ENCODE measurements at regions not wholly inside any gene's neighbourhood (a gene's known extent, or its start where the extent isn't known, plus 50 kb on each side); places are given as distances from the start of the nearest gene placed in this dataset.

GRCh38 chr15:91431041-91431715 is 331.1 kb downstream of the SV2B start:
- ChIA-PET POLR2A (no interaction called here), SMC1A (ENCODE audit: uncharacterized antibody, unreplicated experiment) (interaction anchor here (1.3 kb wide), 1 partner anchor 8 kb away, joined by 4 read pairs; no protein-coding TSS in a partner anchor), RAD21 (ENCODE audit: unreplicated experiment) (no interaction called here), CTCF (no interaction called here)
- Histone ChIP-seq H3K27me3 (replicated peaks in 1 of 2; ENCODE audit: control insufficient read depth in 2 of 2, insufficient read depth in 2 of 2, low read length in 1 of 2) (no peaks in the 10 kb centered on the region), H3K4me2 (ENCODE audit: control insufficient read depth, insufficient read depth) (no peak overlapping the region), H3K4me1 (ENCODE audit: control insufficient read depth, insufficient read depth, low read length) (no peaks in the 10 kb centered on the region), H3K36me3 (ENCODE audit: control insufficient read depth in 2 of 2, insufficient read depth in 2 of 2, low read length in 1 of 2) (no peaks in the 10 kb centered on the region), H3K9ac (ENCODE audit: control insufficient read depth, insufficient read depth, low read length) (no peak overlapping the region), H3K27ac (ENCODE audit: control insufficient read depth, insufficient read depth) (no peak overlapping the region), H3K79me2 (ENCODE audit: control insufficient read depth, insufficient read depth, low read length) (no peaks in the 10 kb centered on the region), H3K9me3 (replicated peaks; ENCODE audit: control insufficient read depth, insufficient read depth, low read length) (no peaks in the 10 kb centered on the region), H2AFZ (ENCODE audit: control insufficient read depth, low read depth, low read length) (no peak overlapping the region), H3K4me3 (no peak overlapping the region), H4K20me1 (ENCODE audit: control insufficient read depth, insufficient read depth) (no peaks in the 10 kb centered on the region)
- TF ChIP-seq ZSCAN29 (IDR thresholded peaks at IDR 0.05): no peak
- in situ Hi-C loops (cut with MboI): no loop called here
- no TSS peak for BruUV-seq (replicated peaks)
- WGBS (ENCODE audit: insufficient coverage, insufficient replicate concordance, low lambda C conversion rate, missing lambda C conversion rate): 17% methylated on average over 8 of the region's 8 CpGs
- intact Hi-C loops (cut with micrococcal nuclease; ENCODE audit: unreplicated experiment): no loop called here
- DNase-seq (ENCODE audit: low read depth, low spot score): no peak
- no peak for ATAC-seq
- no peak for FAIRE-seq

- no peak overlapping the region for H3K4me3 ChIP-seq
- no peak overlapping the region for H2AFZ ChIP-seq (ENCODE audit: control insufficient read depth, low read depth, low read length)
- no peak overlapping the region for H3K27ac ChIP-seq (ENCODE audit: control insufficient read depth, insufficient read depth)
- BruUV-seq (replicated peaks): no TSS peak
- POLR2A ChIA-PET: no interaction called here
- CTCF ChIA-PET: no interaction called here
- intact Hi-C loops (cut with micrococcal nuclease; ENCODE audit: unreplicated experiment): no loop called here
- ATAC-seq: no peak
- no peaks in the 10 kb centered on the region for H3K4me1 ChIP-seq (ENCODE audit: control insufficient read depth, insufficient read depth, low read length)
- no peak overlapping the region for H3K9ac ChIP-seq (ENCODE audit: control insufficient read depth, insufficient read depth, low read length)
- no peak for DNase-seq (ENCODE audit: low read depth, low spot score)
- H4K20me1 ChIP-seq (ENCODE audit: control insufficient read depth, insufficient read depth): no peaks in the 10 kb centered on the region
- no peaks in the 10 kb centered on the region for H3K27me3 ChIP-seq (replicated peaks in 1 of 2; ENCODE audit: control insufficient read depth in 2 of 2, insufficient read depth in 2 of 2, low read length in 1 of 2)
- H3K4me2 ChIP-seq (ENCODE audit: control insufficient read depth, insufficient read depth): no peak overlapping the region
- RAD21 ChIA-PET (ENCODE audit: unreplicated experiment): no interaction called here
- in situ Hi-C loops (cut with MboI): no loop called here
- H3K79me2 ChIP-seq (ENCODE audit: control insufficient read depth, insufficient read depth, low read length): no peaks in the 10 kb centered on the region
- SMC1A ChIA-PET (ENCODE audit: uncharacterized antibody, unreplicated experiment): interaction anchor here (1.6 kb wide), 1 partner anchor 11 kb away, joined by 4 read pairs; no protein-coding TSS in a partner anchor
- no peak for FAIRE-seq
- 44% methylated on average over 2 of the region's 2 CpGs for WGBS (ENCODE audit: insufficient coverage, insufficient replicate concordance, low lambda C conversion rate, missing lambda C conversion rate)
- no peaks in the 10 kb centered on the region for H3K36me3 ChIP-seq (ENCODE audit: control insufficient read depth in 2 of 2, insufficient read depth in 2 of 2, low read length in 1 of 2)
- H3K9me3 ChIP-seq (replicated peaks; ENCODE audit: control insufficient read depth, insufficient read depth, low read length): no peaks in the 10 kb centered on the region
- TF ChIP-seq CBFB (IDR thresholded peaks at IDR 0.05; ENCODE audit: low read depth) (no peak), CBX5 (IDR thresholded peaks at IDR 0.05; ENCODE audit: low read depth) (no peak), ATF2 (IDR thresholded peaks at IDR 0.05; ENCODE audit: low read length) (no peak), ZNF622 (IDR thresholded peaks at IDR 0.05) (no peak), REST (IDR thresholded peaks at IDR 0.05; ENCODE audit: low read depth, low read length) (no peak), ZBTB40 (IDR thresholded peaks at IDR 0.05; ENCODE audit: borderline replicate concordance) (no peak), POU2F2 (IDR thresholded peaks at IDR 0.05; ENCODE audit: borderline replicate concordance, low read depth, low read length) (no peak), PAX8 (IDR thresholded peaks at IDR 0.05) (no peak)
Measured at GRCh38 chr15:91435113-91435512, 335.1 kb downstream of the SV2B start.
